H1 (cell line): ENCODE measurements at regions not wholly inside any gene's neighbourhood (a gene's known extent, or its start where the extent isn't known, plus 50 kb on each side); places are given as distances from the start of the nearest gene placed in this dataset.

Source experiments
- CHD1 ChIP-seq: IDR thresholded peaks from 2 replicates; pipeline ENCODE4 v1.6.1; 2012; ENCODE audit warnings: low read depth, low read length, improper control_type of control experiment
- CHD2 ChIP-seq: IDR thresholded peaks from 2 replicates; pipeline ENCODE4 v1.6.1; 2012; ENCODE audit warnings: low read length, improper control_type of control experiment
- EZH2 ChIP-seq: fragments of 200-600 bp; sonication (generic); IDR thresholded peaks from 2 replicates; pipeline ENCODE4 v1.7.1; 2012; ENCODE audit warnings: low read depth, mild to moderate bottlenecking, moderate library complexity, low read length, inconsistent platforms; ENCODE audit not compliant: severe bottlenecking
- JUND ChIP-seq: IDR thresholded peaks from 2 replicates; pipeline ENCODE4 v1.6.1; 2011; ENCODE audit warnings: mild to moderate bottlenecking, improper control_type of control experiment, low read length
- POLR2A ChIP-seq, 2 experiments: IDR thresholded peaks; 1 replicate in 1 of 2; 2 replicates in 1 of 2; pipeline ENCODE4 v1.6.1; 2011; ENCODE audit warnings: low read depth in 2 of 2, low read length in 2 of 2, mild to moderate bottlenecking in 2 of 2; ENCODE audit errors: control extremely low read depth in 1 of 2
- SIX5 ChIP-seq: IDR thresholded peaks from 2 replicates; pipeline ENCODE4 v1.6.1; 2011; ENCODE audit warnings: mild to moderate bottlenecking, low read depth, low read length
- SP1 ChIP-seq: IDR thresholded peaks from 2 replicates; pipeline ENCODE4 v1.6.1; 2011; ENCODE audit warnings: low read depth, low read length
- SRF ChIP-seq: IDR thresholded peaks from 2 replicates; pipeline ENCODE4 v1.6.1; 2011; ENCODE audit warnings: mild to moderate bottlenecking, low read depth, low read length, moderate library complexity
- ZNF274 ChIP-seq: IDR thresholded peaks from 2 replicates; pipeline ENCODE4 v1.7.0; 2012; ENCODE audit warnings: low read length, borderline replicate concordance; ENCODE audit errors: extremely low read depth
- TF ChIP-seq, protein P1 (sequence below), 3 experiments: IDR thresholded peaks; 1 replicate in 2 of 3; 2 replicates in 1 of 3; pipeline versions ENCODE4 v1.5.1 to v1.6.1; 2011; ENCODE audit warnings: low read length in 3 of 3, mild to moderate bottlenecking in 3 of 3, inconsistent platforms in 2 of 3, low read depth in 1 of 3, moderate library complexity in 1 of 3; ENCODE audit not compliant: insufficient read depth in 1 of 3; ENCODE audit errors: control extremely low read depth in 1 of 3
- TF ChIP-seq, protein P2 (sequence below): IDR thresholded peaks from 2 replicates; pipeline ENCODE4 v1.6.1; 2012; ENCODE audit warnings: inconsistent platforms
- TF ChIP-seq, protein P3 (sequence below): IDR thresholded peaks from 2 replicates; pipeline ENCODE4 v1.6.1; 2011; ENCODE audit warnings: low read length, improper control_type of control experiment

DNA sequence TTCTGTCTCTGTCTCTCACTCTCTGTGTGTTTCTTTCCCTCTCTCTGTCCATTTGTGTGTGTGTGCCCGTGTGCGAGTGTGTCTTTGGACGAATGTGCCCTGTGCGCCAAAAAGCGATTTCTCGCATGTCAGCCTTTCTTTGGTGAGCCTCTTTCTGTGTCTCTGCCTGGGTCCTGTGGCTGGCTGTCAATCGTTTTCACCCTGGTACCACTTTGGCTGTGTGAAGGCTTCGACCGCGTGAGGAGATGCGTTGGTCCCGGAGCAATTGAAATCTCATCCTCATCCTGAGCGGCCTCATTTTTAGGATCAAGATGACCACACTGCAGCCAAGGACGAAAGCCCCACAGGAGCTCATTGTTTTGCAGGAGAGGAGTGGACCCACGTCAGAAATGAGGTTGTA lies 288.9 kb upstream of the ZNF337 start:
- no peak for TF ChIP-seq ZNF274
- no peak for TF ChIP-seq CHD1
- TF ChIP-seq, protein P1, sequence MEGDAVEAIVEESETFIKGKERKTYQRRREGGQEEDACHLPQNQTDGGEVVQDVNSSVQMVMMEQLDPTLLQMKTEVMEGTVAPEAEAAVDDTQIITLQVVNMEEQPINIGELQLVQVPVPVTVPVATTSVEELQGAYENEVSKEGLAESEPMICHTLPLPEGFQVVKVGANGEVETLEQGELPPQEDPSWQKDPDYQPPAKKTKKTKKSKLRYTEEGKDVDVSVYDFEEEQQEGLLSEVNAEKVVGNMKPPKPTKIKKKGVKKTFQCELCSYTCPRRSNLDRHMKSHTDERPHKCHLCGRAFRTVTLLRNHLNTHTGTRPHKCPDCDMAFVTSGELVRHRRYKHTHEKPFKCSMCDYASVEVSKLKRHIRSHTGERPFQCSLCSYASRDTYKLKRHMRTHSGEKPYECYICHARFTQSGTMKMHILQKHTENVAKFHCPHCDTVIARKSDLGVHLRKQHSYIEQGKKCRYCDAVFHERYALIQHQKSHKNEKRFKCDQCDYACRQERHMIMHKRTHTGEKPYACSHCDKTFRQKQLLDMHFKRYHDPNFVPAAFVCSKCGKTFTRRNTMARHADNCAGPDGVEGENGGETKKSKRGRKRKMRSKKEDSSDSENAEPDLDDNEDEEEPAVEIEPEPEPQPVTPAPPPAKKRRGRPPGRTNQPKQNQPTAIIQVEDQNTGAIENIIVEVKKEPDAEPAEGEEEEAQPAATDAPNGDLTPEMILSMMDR (IDR thresholded peaks at IDR 0.05; ENCODE audit: control extremely low read depth in 1 of 3, insufficient read depth in 1 of 3, low read depth in 1 of 3, low read length in 3 of 3): no peak
- TF ChIP-seq JUND: no peak
- TF ChIP-seq SP1: no peak
- TF ChIP-seq, protein P2, sequence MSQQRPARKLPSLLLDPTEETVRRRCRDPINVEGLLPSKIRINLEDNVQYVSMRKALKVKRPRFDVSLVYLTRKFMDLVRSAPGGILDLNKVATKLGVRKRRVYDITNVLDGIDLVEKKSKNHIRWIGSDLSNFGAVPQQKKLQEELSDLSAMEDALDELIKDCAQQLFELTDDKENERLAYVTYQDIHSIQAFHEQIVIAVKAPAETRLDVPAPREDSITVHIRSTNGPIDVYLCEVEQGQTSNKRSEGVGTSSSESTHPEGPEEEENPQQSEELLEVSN: no peak
- no peak for TF ChIP-seq CHD2
- no peak for TF ChIP-seq EZH2
- TF ChIP-seq, protein P3, sequence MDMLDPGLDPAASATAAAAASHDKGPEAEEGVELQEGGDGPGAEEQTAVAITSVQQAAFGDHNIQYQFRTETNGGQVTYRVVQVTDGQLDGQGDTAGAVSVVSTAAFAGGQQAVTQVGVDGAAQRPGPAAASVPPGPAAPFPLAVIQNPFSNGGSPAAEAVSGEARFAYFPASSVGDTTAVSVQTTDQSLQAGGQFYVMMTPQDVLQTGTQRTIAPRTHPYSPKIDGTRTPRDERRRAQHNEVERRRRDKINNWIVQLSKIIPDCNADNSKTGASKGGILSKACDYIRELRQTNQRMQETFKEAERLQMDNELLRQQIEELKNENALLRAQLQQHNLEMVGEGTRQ: no peak
- no peak for TF ChIP-seq POLR2A (IDR thresholded peaks at IDR 0.05; ENCODE audit: control extremely low read depth in 1 of 2, low read depth in 2 of 2, low read length in 2 of 2)
- no peak for TF ChIP-seq SRF
- no peak for TF ChIP-seq SIX5
